GM18873 (cell line): ENCODE measurements at regions not wholly inside any gene's neighbourhood (a gene's known extent, or its start where the extent isn't known, plus 50 kb on each side); places are given as distances from the start of the nearest gene placed in this dataset.

Source experiments
- ATAC-seq: cut with Tn5 transposase; IDR thresholded peaks from one replicate; pipeline ENCODE4 v1.9.1; 2021; ENCODE audit warnings: mild to moderate bottlenecking, moderate library complexity, moderate number of reproducible peaks; ENCODE audit not compliant: unreplicated experiment, low FRiP score

DNA sequence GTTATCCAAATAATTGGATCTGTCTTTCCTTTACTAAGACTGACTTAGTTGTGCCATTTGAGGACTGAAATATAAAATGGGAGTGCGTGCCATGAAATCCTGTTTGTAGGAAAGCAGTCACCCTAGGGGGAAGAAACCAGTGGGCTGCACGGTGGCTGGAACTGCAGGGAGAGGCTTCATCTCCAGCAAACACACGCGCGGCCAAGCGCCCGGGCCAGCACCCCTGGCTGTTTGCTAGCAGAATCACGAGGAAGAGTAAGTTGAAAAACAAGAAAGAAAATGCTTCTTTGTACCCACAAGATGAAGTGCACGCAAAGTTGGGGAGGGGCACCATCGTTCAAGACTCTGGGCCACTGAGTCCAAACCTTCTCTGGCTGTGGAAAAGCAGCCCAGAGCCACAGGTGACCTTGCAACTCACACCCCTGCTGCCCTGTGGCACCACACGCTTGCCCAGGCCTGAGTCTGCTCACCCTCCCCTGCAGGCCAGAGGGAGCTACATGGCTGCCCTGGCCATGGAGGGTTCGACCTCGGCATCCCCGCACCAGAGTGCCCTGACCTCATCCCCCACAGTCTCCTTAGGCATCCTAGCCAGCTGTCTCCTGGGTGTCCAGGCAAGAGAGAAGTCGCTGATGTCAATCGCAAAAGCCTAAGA is 55.2 kb downstream of the IRX2 start:
- no peak for ATAC-seq

DNA sequence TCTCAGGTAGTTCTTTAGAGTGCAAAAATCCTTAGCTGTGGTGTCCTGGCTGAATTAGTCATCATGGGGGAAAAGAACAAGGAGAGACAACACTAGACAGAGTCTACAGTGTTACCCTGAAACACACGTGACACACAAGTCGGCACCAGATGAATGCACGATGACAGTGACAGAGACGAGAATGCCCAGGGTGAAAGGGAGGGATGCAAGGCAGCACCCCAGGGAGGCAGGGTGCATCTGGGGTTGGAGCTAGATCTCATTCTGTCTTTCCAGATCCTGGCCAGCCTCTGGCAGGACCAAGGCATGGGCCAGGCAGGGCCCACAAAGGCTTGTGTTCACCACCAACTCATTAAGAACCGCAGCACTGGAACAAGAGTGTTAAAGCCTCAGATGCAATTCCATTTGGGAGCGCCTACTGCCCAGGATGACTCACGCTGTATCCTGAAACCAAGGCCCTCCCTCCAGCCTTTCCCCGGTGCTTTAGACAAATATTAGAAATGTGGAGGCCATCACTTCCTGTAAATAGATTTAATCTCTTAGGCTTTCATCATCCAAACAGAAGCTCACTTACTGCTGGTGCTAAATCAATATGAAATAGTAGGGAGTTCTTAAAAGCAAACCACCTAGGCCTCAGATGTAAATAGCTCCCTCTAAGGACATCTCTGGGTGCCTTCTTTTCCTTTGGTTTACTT is 56.1 kb downstream of the IRX2 start:
- ATAC-seq = no peak

DNA sequence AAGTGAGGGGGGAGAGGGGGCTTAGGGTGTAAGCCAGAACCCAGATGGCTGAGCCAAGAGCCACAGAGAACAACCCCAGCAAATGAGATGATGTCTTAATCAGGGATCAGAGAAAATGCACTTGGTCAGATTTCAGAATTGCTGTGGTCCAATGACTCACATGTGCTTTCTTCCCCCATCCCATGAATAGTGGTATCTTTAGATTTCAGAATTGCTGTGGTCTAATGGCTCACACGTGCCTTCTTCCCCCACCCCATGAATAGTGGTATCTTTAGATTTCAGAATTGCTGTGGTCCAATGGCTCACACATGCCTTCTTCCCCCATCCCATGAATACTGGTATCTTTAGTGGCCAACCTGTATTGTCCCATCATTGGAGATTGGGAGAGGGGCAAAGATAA is 59.9 kb downstream of the IRX2 start:
- no peak for ATAC-seq

- no peak for ATAC-seq
These were observed 61.2 kb downstream of the IRX2 start for GRCh38 chr5:2690293-2690692.

- no peak for ATAC-seq
These were observed 62.9 kb downstream of the IRX2 start for GRCh38 chr5:2688586-2688985.

DNA sequence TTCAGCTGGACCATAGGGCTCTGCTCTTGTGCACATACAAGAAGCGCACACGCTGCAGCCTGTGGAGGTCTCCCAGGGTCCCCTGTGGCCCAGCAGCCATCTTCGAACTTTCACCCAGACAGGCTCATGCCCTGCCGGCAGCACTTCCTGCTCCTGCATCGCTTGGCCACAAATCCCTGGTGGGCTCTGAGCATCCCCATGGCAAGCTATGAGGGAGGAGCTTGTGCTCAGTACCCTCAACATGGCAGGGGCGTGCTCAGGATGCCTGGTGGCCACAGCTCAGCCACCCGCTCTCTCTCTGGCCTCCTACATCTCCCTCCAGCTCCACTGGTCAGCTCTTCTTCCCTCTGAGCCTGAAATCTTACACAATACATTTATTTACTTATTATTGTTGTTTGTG is 63.7 kb downstream of the IRX2 start:
- ATAC-seq = no peak

- ATAC-seq = no peak
These were observed 65.0 kb downstream of the IRX2 start for GRCh38 chr5:2686321-2687124.

GRCh38 chr5:2685651-2686272 is 65.7 kb downstream of the IRX2 start:
- no peak for ATAC-seq

DNA sequence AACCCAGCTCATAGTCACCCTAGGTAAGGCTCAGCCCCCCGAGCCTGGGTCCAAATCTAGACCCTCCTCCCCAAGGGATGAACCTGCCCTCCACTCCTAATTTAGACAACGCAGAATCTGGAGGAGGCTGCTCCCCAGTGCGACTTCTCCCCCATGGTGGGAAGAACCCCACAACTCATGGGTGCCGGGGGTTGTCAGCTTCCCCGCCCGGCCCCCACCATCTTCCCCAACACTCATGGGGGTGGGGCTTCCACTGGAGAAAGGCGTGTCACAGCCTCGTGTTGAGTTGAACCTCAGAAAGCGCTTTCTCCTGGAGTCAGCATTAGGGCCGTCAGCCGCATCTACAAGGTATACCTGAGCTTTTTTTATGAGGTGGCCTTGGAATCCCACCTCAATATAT is 66.9 kb downstream of the IRX2 start:
- ATAC-seq = no peak

DNA sequence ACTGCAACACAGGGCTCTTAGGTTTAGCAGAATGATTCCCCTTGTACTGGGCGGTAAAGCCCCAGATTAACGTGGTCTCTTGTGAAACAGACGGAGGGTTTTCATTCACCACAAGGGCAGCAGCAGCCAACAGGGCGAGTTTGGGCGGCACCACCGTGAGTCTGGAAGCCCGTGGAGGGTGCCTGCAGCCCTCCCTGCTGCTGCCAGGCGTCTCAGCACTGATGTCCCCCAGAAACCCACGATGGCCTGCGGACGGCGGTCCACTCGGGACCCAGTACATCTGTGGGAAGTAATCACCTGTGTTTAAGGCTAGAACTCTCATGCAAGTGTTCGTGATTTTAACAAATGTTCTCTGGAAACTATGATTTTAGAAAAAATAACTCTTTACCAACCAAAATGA is 67.8 kb downstream of the IRX2 start:
- no peak for ATAC-seq

GRCh38 chr5:2681476-2681875 is 70.0 kb downstream of the IRX2 start:
- no peak for ATAC-seq

DNA sequence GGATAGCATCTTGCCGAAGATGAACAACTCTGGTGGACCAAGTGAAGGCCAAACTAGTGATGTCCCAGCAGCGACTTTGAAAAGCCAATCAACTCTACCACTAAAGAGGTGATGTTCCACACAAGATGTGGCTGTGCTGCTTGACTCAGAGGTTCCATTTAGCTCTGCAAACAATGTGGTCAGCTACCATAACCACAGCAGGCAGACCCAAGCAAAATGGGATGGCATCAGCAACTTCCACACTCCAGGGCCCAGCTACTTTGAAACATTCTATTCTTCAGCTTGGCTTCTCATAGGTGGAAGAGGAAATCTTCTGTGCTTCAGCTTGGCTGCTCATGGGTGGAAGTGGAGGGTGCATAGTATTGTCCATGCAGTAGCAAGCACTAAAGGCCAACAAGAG is 70.5 kb downstream of the IRX2 start:
- ATAC-seq = no peak

DNA sequence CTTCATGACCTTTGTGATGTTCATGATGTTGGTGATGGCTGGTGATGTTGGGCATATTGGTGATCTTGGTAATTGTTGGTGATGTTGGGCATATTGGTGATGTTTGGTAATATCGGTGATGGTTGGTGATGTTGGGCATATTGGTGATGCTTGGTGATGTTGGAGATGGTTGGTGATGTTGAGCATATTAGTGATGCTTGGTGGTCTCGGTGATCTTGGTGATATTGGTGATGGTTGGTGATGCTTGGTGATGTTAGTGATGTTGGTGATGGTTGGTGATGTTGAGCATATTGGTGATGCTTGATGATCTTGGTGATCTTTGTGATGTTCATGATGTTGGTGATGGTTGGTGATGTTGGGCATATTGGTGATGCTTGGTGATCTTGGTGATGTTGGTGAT is 73.8 kb downstream of the IRX2 start:
- no peak for ATAC-seq

GRCh38 chr5:2675548-2675947 is 75.9 kb downstream of the IRX2 start:
- ATAC-seq = no peak

- no peak for ATAC-seq
These were observed 77.0 kb downstream of the IRX2 start for GRCh38 chr5:2674456-2674855.

- ATAC-seq = no peak
These were observed 80.5 kb downstream of the IRX2 start for GRCh38 chr5:2670940-2671339.

DNA sequence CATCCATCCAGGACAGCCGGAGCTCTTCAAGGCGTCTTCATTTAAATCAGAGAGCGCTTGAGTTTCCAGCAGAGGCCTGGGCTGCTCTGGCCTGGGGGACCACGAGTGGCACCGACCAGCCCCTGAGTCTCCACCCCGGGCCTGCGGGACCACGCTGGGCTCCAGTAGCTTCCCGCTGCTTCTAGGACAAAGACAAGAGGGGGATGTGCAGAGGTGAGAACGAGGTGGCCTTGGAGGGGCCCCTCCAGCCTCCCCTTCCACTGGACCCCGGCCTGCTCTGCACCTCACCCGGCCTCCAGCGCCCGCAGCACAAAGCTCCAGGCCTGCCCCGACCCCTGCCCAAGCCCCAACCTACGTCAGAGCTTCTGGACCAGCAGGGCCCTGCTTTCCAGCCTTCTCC is 81.6 kb downstream of the IRX2 start:
- no peak for ATAC-seq

DNA sequence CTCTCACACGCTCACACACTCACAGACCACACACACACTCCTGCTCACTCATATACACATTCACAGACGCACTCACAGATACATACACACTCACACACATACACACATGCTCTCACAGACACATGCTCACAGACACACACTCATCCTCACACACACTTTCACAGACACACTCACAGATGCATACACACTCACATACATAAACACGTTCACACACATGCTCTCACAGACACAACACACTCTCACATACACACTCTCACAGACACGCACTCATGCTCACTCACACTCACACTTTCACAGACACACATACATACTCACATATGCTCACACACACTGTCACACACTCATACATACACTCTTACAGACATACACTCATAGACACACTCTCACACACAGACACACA is 82.2 kb downstream of the IRX2 start:
- ATAC-seq = no peak

GRCh38 chr5:2666081-2666480 is 85.4 kb downstream of the IRX2 start:
- ATAC-seq = no peak

DNA sequence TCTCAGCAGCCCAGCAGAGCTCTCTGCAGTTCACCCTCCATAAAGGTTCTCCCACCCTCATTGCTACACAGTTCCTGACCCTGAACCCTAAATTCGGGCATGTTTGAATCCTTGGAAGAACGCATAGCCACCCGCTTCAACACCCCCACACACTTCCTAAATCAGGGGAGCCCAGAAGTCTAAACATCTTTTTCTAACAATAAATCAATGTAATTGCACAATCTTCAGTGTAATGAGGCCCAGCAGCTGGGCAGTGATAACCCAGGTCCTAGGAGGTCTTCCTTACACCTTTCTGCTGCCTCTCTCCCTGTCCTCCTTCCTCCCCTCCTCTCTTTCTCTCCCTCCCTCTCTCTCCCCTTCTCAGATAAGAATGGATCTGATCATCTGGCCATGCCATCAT is 88.0 kb downstream of the IRX2 start:
- no peak for ATAC-seq

DNA sequence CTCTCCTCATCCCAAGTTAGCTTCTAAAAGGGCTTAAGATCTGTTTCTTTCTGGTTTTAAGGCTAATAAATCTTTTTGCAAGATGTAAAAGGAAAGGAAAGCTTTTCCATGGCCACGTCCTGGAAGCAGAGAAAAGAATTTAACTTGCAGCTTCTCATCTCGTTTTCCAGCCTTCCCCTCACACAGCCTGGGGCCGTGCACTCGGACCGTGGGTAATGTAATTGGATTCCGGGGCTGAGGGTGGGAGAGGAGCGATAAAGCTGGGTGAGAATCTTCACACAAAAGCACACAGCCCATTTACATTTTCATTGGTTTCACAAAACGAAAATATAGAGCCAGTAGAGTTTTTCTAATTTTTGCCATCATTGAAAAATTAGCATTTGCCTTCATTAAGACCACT is 91.2 kb downstream of the IRX2 start:
- no peak for ATAC-seq
